NCI-H2227 (cell line): ENCODE measurements at regions not wholly inside any gene's neighbourhood (a gene's known extent, or its start where the extent isn't known, plus 50 kb on each side); places are given as distances from the start of the nearest gene placed in this dataset.

Experiments
- DNase-seq: peaks from one replicate; lab custom pipeline; 2025; ENCODE audit not compliant: unreplicated experiment; lab: John Stamatoyannopoulos, UW

DNA sequence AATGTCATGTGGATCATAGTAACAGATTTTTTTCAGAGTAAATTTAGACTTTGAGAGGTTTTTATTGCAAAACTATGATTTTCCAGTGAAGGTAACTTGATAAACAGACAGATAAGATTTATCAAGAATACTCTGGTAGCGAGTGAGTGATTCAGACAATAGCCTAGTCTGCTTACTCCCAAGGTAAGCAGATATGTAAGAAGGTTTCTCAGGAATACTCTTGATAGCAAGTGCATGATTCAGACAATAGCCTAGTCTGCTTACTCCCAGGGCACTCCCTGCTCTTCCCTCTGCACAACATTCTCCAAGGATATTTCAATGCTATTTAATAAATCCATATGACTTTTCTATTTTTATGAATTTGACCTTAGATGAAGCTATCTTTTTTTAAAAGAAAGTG lies 1881.5 kb downstream of the EFNA5 start:
- DNase-seq: no peak

DNA sequence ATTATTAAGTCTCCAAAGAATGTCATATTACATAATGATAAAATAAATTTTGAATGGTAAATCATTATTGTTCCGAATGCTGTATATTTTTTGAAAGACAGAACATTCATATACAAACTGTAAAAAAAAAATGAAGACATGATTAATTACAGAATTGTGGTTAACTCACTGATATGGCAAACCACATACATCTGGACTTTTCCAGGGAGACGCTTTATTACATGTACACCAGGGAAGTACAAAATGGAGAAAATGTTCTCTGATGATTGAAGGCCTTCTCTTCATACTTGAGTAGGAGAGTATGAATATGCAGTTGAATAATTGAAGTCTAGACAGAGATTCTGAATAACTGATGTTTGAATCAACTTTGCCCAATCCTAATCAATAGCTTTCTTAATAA lies 1886.9 kb downstream of the EFNA5 start:
- no peak for DNase-seq

GRCh38 chr5:105782501-105782900 lies 1888.2 kb downstream of the EFNA5 start:
- DNase-seq: no peak

GRCh38 chr5:105773241-105773640 lies 1897.5 kb downstream of the EFNA5 start:
- DNase-seq: no peak

DNA sequence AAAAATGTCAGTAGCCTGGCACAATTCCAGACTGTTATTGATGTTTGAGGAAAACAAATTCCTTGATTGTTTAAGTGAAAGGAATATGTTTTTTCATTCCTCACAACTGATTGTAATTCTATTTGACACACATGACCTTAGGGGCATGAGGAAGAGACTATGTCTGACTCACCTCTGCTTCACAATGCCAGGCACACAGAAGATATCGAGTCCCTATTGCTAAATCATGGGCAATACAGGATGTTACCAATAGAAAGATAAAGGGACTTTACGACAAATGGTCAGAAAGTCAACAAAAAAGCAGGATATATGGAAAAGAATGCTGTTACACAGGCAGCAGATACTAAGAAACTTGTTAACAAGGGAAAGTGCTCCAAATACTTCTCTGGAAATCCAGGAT lies 1903.5 kb downstream of the EFNA5 start:
- DNase-seq: no peak

DNA sequence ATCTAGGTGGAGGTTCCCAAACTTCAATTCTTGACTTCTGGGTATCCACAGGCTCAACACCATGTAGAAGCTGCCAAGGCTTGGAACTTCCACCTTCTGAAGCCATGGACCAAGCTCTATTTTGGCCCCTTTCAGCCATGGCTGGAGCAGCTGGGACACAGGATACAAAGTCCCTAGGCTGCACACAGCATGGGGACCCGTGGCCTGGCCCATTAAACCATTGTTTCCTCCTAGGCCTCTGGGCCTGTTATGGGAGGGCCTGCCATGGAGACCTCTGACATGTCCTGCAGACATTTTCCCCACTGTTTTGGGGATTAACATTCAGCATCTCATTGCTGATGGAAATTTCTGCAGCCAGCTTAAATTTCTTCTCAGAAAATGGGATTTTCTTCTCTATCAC lies 1908.0 kb downstream of the EFNA5 start:
- no peak for DNase-seq

- no peak for DNase-seq
These were observed 1916.7 kb downstream of the EFNA5 start for GRCh38 chr5:105754056-105754455.

DNA sequence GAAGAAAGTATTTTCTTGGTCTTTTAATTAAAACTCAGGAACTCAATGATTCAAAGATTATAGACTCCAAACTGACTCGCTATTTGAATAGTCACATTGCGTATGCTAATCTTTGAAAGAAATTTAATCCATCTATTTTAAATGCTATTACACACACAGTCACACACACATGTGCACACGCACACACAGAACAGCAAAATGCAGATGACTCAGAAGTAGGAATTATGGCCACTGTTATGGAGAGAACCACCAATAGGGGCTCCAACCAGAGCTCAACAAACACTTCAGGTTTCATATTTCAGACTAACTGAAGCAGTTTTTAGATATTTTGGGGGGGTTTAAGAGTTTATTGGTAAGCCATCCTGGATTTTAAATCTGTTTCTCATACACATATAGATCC lies 1917.9 kb downstream of the EFNA5 start:
- no peak for DNase-seq

- no peak for DNase-seq
These were observed 1918.8 kb downstream of the EFNA5 start for GRCh38 chr5:105751908-105752307.

DNA sequence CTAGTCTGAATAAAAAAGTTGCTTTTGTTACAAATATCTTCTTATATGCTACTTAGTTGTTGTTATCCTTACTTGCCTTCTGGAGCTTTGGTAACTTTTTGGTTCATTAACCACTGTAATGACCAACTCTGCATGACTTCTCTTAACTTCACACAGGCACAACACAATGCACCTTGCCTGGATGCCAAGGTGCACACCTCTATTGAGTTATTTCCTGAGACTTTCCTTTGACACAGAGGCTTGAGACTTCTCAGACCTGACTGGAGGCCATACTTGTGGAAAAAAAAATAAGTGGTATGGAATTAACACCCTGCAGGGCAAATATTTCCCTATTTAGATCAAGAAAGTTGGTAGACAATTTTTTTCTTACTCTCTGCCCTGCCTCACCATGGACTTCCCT lies 1925.6 kb downstream of the EFNA5 start:
- DNase-seq: no peak

DNA sequence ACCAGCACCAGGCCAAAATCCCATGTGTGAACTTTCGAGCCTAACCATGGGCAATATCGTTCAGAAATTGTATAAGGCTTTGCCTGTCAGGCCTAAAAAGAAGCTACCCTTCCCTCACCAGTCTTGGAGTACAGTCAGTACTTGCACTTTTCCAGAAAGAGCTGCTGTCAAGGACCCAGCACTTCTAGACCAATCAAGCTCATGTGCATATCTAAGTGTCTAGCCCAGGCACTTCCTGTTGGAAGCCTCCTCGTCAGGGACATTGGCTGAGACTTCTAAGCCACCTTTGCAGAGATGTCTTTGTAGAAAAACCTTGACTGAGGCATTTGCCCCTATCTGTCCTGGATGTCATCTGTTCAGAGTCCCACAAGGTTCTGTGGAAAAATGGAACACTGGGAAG lies 1930.5 kb downstream of the EFNA5 start:
- no peak for DNase-seq

DNA sequence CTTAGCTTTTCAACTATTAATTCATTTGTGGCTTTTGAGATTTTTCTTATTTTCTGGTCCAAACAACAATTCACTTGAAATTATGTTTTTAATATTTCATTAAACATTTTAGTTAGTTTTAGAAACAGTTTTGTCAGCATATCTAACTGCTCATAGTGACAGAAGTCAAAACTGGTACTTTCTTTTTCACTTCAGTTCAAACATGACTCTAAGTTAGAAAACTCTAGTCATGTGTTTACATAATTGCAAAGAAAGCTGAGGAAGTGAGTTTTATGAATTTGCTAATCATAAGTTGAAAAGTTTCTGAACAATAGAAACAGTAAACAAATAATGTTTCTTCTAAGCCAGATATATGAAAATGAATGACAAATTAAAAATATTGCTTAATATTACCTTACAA lies 1931.0 kb downstream of the EFNA5 start:
- DNase-seq: no peak

DNA sequence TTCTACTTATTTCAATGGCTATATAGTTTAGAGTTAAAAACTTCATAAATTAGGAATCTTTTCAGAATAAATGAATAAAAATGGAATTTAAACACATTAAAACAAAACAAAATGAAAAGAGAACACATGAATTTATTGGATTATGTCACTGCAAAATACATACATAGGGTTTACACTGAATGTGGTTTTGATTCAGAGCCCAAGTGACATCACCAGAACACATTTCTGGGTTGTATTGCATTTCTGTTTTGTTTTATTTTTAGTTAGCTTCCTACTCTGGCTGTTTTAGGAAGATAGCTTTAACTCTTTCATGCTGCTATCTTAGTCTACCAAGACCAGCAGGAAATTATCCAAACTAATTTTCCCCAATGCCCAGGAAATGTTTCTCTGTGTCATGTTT lies 1935.0 kb downstream of the EFNA5 start:
- DNase-seq: no peak

DNA sequence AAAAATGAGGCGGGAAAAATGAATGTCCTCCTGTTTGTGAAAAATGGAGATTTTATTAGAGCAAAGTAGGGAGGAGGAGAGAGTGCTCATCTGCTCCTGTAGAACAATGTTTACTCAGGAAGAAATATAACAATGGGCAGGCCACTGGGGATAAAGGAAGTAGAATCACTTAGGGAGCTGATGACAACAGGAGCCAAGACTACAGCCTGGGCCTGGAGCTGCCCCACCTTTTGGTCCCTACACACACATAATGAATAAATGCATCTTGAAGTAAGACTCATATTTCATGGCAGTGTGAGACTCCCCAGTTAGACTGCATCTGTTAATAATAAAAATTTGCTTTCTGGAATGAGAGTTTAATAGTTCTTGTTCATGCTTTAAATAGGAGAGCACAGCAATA lies 1939.8 kb downstream of the EFNA5 start:
- DNase-seq: peak; percentile 1

DNA sequence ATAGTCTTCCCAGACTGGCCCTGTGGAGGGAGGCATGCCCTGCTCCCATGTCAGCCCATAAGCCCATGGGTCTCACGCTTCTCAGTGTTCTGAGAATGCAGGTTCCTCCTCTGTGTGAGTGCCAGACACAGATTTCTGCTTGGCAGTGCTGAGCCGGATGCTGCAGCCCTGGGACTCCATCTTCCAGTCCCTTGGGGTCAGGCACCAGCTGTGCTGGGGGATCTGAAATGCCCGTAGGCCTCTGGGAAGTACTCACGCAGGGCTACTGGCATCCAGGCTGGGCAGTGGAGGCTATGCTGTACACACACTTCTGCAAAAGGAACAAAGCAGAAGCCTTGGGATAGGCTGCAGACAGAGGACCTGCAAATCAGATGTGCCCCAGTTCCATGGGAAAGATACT lies 1944.6 kb downstream of the EFNA5 start:
- no peak for DNase-seq

DNA sequence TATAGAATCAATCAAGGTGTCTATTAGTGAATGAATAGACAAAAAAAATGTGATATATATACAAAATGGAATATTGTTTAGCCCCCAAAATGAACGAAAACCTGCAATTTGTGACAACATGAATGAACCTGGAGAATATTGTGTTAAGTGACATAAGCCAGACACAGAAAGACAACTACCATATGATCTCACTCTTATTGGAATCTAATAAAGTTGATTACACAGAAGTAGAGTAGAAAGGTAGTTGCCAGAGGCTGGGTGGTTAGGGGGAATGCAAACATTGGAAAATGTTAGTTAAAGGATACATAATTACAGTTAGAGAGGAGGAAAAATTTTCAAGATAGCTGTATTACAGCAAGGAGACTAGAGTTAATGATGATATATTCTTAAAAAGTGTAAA lies 1962.3 kb downstream of the EFNA5 start:
- DNase-seq: no peak

GRCh38 chr5:105702323-105702722 lies 1968.4 kb downstream of the EFNA5 start:
- DNase-seq: no peak

GRCh38 chr5:105696440-105696839 lies 1974.3 kb downstream of the EFNA5 start:
- no peak for DNase-seq

GRCh38 chr5:105695941-105696340 lies 1974.8 kb downstream of the EFNA5 start:
- DNase-seq: no peak

DNA sequence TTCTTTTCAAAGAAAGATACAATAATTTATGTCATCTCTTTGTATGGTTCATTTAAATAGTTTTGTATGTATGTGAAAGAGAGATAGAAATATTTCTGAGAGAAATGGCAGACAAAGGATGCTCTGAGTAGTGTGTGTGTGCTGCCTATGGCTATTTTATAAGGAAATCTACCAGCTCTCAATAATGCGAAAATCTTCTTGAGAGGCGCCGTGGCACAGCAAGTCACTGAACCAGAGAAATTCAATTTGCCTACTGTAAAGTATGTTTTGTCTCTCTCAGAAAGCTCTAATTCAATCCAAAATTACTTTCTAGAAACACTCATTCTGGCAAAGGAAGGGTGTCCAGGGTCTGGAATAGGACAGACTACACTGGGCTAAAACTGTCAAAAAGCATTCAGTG lies 1981.1 kb downstream of the EFNA5 start:
- DNase-seq: no peak

DNA sequence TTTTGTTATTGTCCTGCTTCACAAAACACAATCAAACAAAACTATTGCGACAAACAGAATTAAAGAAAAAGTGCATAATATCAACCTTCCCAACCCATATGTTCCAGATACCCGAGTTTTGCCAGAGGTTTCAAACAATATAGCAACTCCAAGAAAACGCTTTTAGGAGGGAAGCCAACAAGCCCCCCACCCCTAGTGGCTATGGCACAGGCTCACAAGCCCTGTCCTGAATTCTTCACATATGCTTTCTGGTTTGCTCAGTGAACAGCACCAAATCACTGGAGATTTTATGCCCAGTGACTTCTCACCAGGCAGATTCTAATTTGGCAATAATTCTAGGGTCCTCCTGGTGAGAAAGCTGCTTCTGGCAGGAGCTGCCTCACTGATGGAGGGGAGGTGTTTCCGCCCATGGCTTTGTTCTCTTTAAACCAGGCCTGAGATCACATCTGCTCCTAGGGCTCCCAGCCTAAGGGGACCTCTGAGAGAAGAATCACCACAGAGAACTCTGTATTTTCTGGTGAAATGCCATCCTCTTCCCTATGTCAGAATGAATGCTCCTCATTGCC lies 1982.4 kb downstream of the EFNA5 start:
- DNase-seq: no peak

- DNase-seq: no peak
These were observed 1983.2 kb downstream of the EFNA5 start for GRCh38 chr5:105687493-105687892.

- DNase-seq: no peak
These were observed 1984.9 kb downstream of the EFNA5 start for GRCh38 chr5:105685884-105686283.

- DNase-seq: no peak
These were observed 1985.9 kb downstream of the EFNA5 start for GRCh38 chr5:105684799-105685198.
